ENCODE measurements at regions not wholly inside any gene's neighbourhood (a gene's known extent, or its start where the extent isn't known, plus 50 kb on each side); places are given as distances from the start of the nearest gene placed in this dataset.

GRCh38 chr7:12017046-12017445, 185.0 kb upstream of the THSD7A start:
- no peak for TF ChIP-seq CTCF (IDR thresholded peaks at IDR 0.05; ENCODE audit: poor library complexity)
- TF ChIP-seq EZH2 (IDR thresholded peaks at IDR 0.05; ENCODE audit: borderline replicate concordance): no peak

Measured in hepatocyte (in vitro differentiated cells).